Body of pancreas (tissue), 4 donors: ENCODE measurements at regions not wholly inside any gene's neighbourhood (a gene's known extent, or its start where the extent isn't known, plus 50 kb on each side); places are given as distances from the start of the nearest gene placed in this dataset.

Source experiments
- ATAC-seq: fragments of 150-250 bp; one replicate; pipeline ENCODE4 v1.9.1; 2016
- DNase-seq, 4 donors: peaks; one replicate each; pipeline ENCODE4 v3.0.0-alpha.2; 2019
- H3K27ac ChIP-seq, 4 donors: fragments of 200-600 bp; sonication (generic); 1 replicate in 3 of 4; 2 replicates in 1 of 4; pipeline versions ENCODE4 v1.5.1 to v1.6.1; 2016 to 2019; ENCODE audit warnings: mild to moderate bottlenecking in 1 of 4, mixed read lengths in 1 of 4, moderate library complexity in 1 of 4
- H3K27me3 ChIP-seq, 2 donors: fragments of 200-600 bp; sonication (generic); one replicate each; pipeline ENCODE4 v1.6.0; 2016; ENCODE audit warnings: mild to moderate bottlenecking in 1 of 2
- H3K36me3 ChIP-seq, 2 donors: fragments of 200-600 bp; sonication (generic); replicated peaks in 1 of 2; 2 replicates each; pipeline ENCODE4 v1.5.1; 2016; ENCODE audit warnings: low read depth in 2 of 2; ENCODE audit not compliant: insufficient read depth in 1 of 2
- H3K4me1 ChIP-seq: fragments of 200-600 bp; sonication (generic); one replicate; pipeline ENCODE4 v1.6.0; 2016
- H3K4me3 ChIP-seq, 2 donors: fragments of 200-600 bp; sonication (generic); 1 replicate in 1 of 2; 2 replicates in 1 of 2; pipeline ENCODE4 v1.5.1; 2016 to 2019
- H3K9me3 ChIP-seq, 3 donors: fragments of 200-600 bp; sonication (generic); 1 replicate in 2 of 3; 2 replicates in 1 of 3; pipeline ENCODE4 v1.5.1; 2016
- POLR2A ChIP-seq, 3 donors: fragments of 450-650 bp; IDR thresholded peaks; one replicate each; pipeline ENCODE4 v1.6.1; 2016; ENCODE audit warnings: antibody characterized with exemption in 3 of 3, mild to moderate bottlenecking in 2 of 3
- WGBS, 2 donors: methylation state at CpG; one replicate each; pipeline ENCODE4 v1.1.5; 2017; 5-methylcytosine and 5-hydroxymethylcytosine counted together
- intact Hi-C: fragments of 100-400 bp; cut with DNase I; formaldehyde crosslinking; loops from one replicate; pipeline ENCODE4 v1.15.1; 2023
- TF ChIP-seq, protein P1 (sequence below), 7 experiments: fragments of 450-650 bp in 4 of 7; fragments of 200-600 bp in 3 of 7; sonication (generic) in 3 of 7; IDR thresholded peaks; one replicate each; pipeline ENCODE4 v1.5.1; 2016 to 2019; ENCODE audit warnings: antibody characterized with exemption in 7 of 7

DNA sequence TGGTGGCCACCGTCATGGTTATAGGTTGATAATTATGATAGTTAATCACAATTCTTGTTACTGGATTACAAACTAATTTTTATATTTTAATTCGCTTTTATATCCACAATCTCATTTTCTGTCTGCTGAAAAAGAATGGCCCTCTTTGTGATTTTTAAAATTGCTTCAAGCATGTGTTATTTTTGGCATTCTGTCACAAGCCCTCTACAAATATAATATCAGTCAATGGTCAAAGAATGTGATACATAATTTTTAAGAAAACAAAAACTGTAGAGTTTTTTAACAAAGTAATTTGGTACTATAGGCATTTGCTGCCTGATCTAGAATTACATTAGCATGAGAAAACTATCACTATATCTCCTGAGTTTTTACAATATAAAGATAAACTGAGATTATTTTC, 352.0 kb upstream of the TMTC1 start:
- Histone ChIP-seq H3K27ac (no peak overlapping the region), H3K36me3 (no peaks in the 10 kb centered on the region), H3K27me3 (no peaks in the 10 kb centered on the region), H3K9me3 (no peaks in the 10 kb centered on the region), H3K4me3 (no peak overlapping the region), H3K4me1 (no peaks in the 10 kb centered on the region)
- 58 to 77% methylated on average over 2 of the region's 2 CpGs for WGBS, 2 donors
- intact Hi-C loops = no loop called here
- TF ChIP-seq POLR2A (IDR thresholded peaks at IDR 0.05) = no peak
- TF ChIP-seq, protein P1, sequence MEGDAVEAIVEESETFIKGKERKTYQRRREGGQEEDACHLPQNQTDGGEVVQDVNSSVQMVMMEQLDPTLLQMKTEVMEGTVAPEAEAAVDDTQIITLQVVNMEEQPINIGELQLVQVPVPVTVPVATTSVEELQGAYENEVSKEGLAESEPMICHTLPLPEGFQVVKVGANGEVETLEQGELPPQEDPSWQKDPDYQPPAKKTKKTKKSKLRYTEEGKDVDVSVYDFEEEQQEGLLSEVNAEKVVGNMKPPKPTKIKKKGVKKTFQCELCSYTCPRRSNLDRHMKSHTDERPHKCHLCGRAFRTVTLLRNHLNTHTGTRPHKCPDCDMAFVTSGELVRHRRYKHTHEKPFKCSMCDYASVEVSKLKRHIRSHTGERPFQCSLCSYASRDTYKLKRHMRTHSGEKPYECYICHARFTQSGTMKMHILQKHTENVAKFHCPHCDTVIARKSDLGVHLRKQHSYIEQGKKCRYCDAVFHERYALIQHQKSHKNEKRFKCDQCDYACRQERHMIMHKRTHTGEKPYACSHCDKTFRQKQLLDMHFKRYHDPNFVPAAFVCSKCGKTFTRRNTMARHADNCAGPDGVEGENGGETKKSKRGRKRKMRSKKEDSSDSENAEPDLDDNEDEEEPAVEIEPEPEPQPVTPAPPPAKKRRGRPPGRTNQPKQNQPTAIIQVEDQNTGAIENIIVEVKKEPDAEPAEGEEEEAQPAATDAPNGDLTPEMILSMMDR (IDR thresholded peaks at IDR 0.05) = no peak
- ATAC-seq (no peak), DNase-seq (no peak)

DNA sequence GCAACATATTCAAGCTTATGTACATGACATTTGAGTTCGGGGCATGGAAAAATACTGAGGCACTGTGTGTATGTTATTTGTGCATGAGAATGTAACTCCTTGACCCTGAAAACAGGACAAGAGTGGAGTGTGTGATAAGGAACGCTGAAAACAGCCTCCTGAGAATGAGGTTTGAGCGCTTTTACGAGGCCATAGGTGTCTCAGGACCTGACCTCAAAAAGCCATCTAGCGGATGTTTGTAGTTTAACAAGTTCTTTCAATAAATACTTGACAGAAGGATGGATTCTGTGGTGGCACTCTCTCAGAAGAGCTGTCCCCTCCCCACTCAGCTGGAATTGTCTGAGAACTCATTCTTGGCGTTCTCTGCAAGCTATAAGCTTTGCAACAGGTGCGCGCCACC, 350.5 kb upstream of the TMTC1 start:
- H3K4me1 ChIP-seq = no peaks in the 10 kb centered on the region
- H3K4me3 ChIP-seq = no peak overlapping the region
- TF ChIP-seq, protein P1 (IDR thresholded peaks at IDR 0.05) = no peak
- no peak for TF ChIP-seq POLR2A (IDR thresholded peaks at IDR 0.05)
- 66 to 75% methylated on average over 8 of the region's 8 CpGs for WGBS, 2 donors
- H3K36me3 ChIP-seq = no peaks in the 10 kb centered on the region
- no peaks in the 10 kb centered on the region for H3K27me3 ChIP-seq
- H3K9me3 ChIP-seq = no peaks in the 10 kb centered on the region
- DNase-seq (no peak), ATAC-seq (no peak)
- intact Hi-C loops = no loop called here
- H3K27ac ChIP-seq = no peak overlapping the region

GRCh38 chr12:30126944-30127343, 343.2 kb upstream of the TMTC1 start:
- Histone ChIP-seq H3K9me3 (no peaks in the 10 kb centered on the region), H3K27ac (no peak overlapping the region), H3K27me3 (no peaks in the 10 kb centered on the region), H3K4me3 (no peak overlapping the region), H3K36me3 (no peaks in the 10 kb centered on the region), H3K4me1 (no peaks in the 10 kb centered on the region)
- intact Hi-C loops = no loop called here
- 48 to 49% methylated on average over 3 of the region's 3 CpGs for WGBS, 2 donors
- ATAC-seq (no peak), DNase-seq (no peak)
- no peak for TF ChIP-seq POLR2A (IDR thresholded peaks at IDR 0.05)

DNA sequence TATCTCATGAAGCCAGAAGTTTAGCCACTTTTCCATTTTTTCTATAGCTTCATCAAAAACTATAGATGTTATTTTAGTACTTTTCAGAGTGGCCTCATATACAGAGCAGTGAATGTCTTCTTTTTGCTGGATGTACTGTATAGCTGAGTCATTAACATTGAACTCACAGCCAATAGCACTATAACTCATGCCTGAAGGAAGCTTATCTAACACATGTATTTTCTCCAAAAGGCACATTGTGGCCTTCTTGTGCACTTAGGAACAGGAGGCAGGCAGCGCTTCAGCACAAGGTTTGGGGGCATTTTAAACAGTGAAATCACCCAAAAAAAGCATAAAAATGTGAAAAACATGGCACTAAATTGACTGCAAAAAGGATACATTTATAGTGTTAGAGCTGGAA, 336.8 kb upstream of the TMTC1 start:
- DNase-seq (no peak), ATAC-seq (no peak)
- intact Hi-C loops = no loop called here
- Histone ChIP-seq H3K4me1 (no peaks in the 10 kb centered on the region), H3K27me3 (no peaks in the 10 kb centered on the region), H3K4me3 (no peak overlapping the region), H3K36me3 (no peaks in the 10 kb centered on the region), H3K27ac (no peak overlapping the region), H3K9me3 (no peaks in the 10 kb centered on the region)
- no peak for TF ChIP-seq POLR2A (IDR thresholded peaks at IDR 0.05)
- TF ChIP-seq, protein P1 (IDR thresholded peaks at IDR 0.05) = no peak
- WGBS, 2 donors = 64 to 79% methylated on average over 1 of the region's 1 CpG

GRCh38 chr12:30117483-30117882, 333.7 kb upstream of the TMTC1 start:
- TF ChIP-seq POLR2A (IDR thresholded peaks at IDR 0.05) = no peak
- TF ChIP-seq, protein P1 (IDR thresholded peaks at IDR 0.05) = no peak
- 43 to 76% methylated on average over 2 of the region's 2 CpGs for WGBS, 2 donors
- intact Hi-C loops = no loop called here

More at GRCh38 chr12:30117483-30117882, 333.7 kb upstream of the TMTC1 start:
- Histone ChIP-seq H3K4me1 (no peaks in the 10 kb centered on the region), H3K4me3 (no peak overlapping the region), H3K9me3 (no peaks in the 10 kb centered on the region), H3K36me3 (no peaks in the 10 kb centered on the region), H3K27me3 (no peaks in the 10 kb centered on the region), H3K27ac (no peak overlapping the region)
- no peak for DNase-seq
- no peak for ATAC-seq
